ENCODE measurements at regions not wholly inside any gene's neighbourhood (a gene's known extent, or its start where the extent isn't known, plus 50 kb on each side); places are given as distances from the start of the nearest gene placed in this dataset. TPM values are rescaled to one million over a fixed set of nuclear protein-coding genes. Genes with fewer than 3 reads are reported as not detected.
A peak's percentile ranks its signal among the peaks of the same experiment; 100 is the strongest.

DNA sequence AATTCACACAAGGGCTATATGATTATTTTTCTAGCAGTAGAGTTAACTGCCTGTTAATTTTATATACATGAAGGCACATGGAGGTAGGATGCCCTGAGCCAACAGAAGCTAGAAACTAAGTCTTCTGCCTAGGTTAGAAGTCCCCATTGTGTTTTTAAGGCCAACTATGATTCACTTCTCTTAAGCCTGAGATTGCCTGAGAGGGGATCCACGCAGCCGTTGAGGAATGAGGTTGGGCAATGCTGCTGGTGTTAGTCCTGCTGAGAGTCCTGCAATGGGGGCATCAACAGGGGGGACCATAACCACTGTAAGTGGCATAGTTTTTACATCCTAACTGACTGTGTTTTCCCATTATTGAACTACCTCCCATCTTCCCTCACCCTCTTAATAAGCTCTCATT lies 60.1 kb upstream of the PFN2 start:
- H3K4me3 ChIP-seq: no peak overlapping the region
- in situ Hi-C loops (cut with MboI): no loop called here
- no peaks in the 10 kb centered on the region for H3K9me2 ChIP-seq (ENCODE audit: insufficient read depth)
- H3K4me2 ChIP-seq (ENCODE audit: unreplicated experiment): no peak overlapping the region
- H3K36me3 ChIP-seq (ENCODE audit: low read depth): no peaks in the 10 kb centered on the region
- H3F3A ChIP-seq (ENCODE audit: insufficient read depth): no peaks in the 10 kb centered on the region
- H4K20me1 ChIP-seq (ENCODE audit: insufficient read depth): no peaks in the 10 kb centered on the region
- H2AFZ ChIP-seq: no peak overlapping the region
- H3K27ac ChIP-seq: no peak overlapping the region
- TF ChIP-seq EZH2phosphoT487 (IDR thresholded peaks at IDR 0.05; ENCODE audit: insufficient read depth, low read depth): no peak
- no peak for TF ChIP-seq EZH2 (IDR thresholded peaks at IDR 0.05; ENCODE audit: insufficient read depth, poor library complexity, severe bottlenecking)
- 62 to 70% methylated on average over 2 of the region's 2 CpGs for whole genome bisulfite sequencing, 2 experiments (ENCODE audit: low coverage in 1 of 2, low lambda C conversion rate in 2 of 2, missing lambda C conversion rate in 2 of 2)
- H3K27me3 ChIP-seq (replicated peaks; ENCODE audit: insufficient read depth): no peaks in the 10 kb centered on the region
- DNase-seq: peak; percentile 40
- H3K9ac ChIP-seq: no peak overlapping the region
- H3K4me1 ChIP-seq (ENCODE audit: insufficient read depth): no peaks in the 10 kb centered on the region
- no peaks in the 10 kb centered on the region for H3K79me2 ChIP-seq (ENCODE audit: insufficient read depth)
- no peaks in the 10 kb centered on the region for H3K9me3 ChIP-seq (ENCODE audit: low read depth)

DNA sequence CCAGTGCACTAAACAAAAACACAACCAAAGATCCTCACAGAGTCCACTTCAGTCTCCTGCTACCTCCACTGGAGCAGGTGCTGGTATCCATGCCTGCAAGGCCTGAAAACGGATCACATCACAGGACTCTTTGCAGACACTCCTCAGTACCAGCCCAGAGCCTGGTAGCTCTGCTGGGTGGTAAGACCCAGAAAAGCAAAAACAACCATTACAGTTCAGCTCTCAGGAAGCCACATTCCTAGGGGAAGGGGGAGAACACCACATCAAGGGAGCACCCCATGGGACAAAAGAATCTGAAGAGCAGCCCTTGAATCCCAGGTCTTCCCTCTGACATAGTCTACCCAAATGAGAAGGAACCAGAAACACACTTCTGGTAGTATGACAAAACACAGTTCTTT lies 52.5 kb upstream of the PFN2 start:
- Histone ChIP-seq H3K4me2 (ENCODE audit: unreplicated experiment) (no peak overlapping the region), H3K36me3 (ENCODE audit: low read depth) (no peaks in the 10 kb centered on the region), H3K4me3 (no peak overlapping the region), H3K79me2 (ENCODE audit: insufficient read depth) (no peaks in the 10 kb centered on the region), H3K9me3 (ENCODE audit: low read depth) (no peaks in the 10 kb centered on the region), H3F3A (ENCODE audit: insufficient read depth) (peaks cover 8% of the 10 kb centered on the region), H3K9me2 (ENCODE audit: insufficient read depth) (no peaks in the 10 kb centered on the region), H4K20me1 (ENCODE audit: insufficient read depth) (no peaks in the 10 kb centered on the region), H2AFZ (no peak overlapping the region), H3K4me1 (ENCODE audit: insufficient read depth) (peaks cover 4% of the 10 kb centered on the region), H3K27me3 (replicated peaks; ENCODE audit: insufficient read depth) (no peaks in the 10 kb centered on the region), H3K27ac (no peak overlapping the region), H3K9ac (no peak overlapping the region)
- no peak for DNase-seq
- WGBS, 2 experiments (ENCODE audit: low coverage in 1 of 2, low lambda C conversion rate in 2 of 2, missing lambda C conversion rate in 2 of 2): 7 to 19% methylated on average over 1 of the region's 1 CpG
- TF ChIP-seq EZH2phosphoT487 (IDR thresholded peaks at IDR 0.05; ENCODE audit: insufficient read depth, low read depth) (no peak), EZH2 (IDR thresholded peaks at IDR 0.05; ENCODE audit: insufficient read depth, poor library complexity, severe bottlenecking) (no peak)
- in situ Hi-C loops (cut with MboI): no loop called here

DNA sequence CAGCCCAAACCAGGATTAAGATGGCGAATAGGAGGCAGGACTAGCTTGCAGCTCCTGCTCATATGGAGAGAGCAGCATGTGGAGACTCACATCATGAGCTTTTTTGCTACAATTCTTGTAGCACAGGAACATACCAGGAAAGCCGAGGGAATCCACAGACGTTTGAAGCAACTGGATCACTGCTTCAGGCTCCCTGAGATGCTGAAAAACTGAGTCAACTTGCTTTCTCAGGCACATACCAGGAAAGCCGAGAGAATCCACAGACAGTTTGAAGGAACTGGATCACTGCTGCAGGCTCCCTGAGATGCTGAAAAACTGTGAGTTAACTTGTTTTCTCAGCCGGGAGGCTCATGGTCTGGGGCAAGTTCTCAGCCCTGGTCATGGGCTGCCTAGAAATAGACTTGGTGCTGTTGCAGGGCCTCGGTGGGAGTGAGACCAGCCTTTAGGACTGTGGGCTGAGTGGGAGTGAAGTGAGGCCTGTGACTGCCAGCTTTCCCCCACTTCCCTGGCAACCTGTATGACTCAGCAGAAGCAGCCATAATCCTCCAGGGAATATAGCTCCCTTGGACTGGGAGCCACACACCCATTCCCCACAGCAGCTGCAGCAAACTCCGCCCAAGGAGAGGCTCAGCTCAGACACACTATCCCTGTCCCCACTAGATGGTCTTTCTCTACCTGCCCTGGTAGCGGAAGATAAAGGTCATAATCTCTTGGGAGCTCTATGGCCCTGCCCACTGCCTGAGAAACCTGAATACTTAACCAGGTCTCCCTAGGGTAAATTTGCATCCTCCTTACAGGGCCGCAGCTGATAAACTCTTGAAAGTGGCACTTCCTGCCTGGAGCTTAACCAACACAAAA lies 51.9 kb upstream of the PFN2 start:
- H3K4me3 ChIP-seq: no peak overlapping the region
- no peak overlapping the region for H3K9ac ChIP-seq
- DNase-seq: peak; percentile 43
- no peak overlapping the region for H2AFZ ChIP-seq
- no peaks in the 10 kb centered on the region for H3K36me3 ChIP-seq (ENCODE audit: low read depth)
- in situ Hi-C loops (cut with MboI): no loop called here
- TF ChIP-seq EZH2phosphoT487 (IDR thresholded peaks at IDR 0.05; ENCODE audit: insufficient read depth, low read depth) (no peak), EZH2 (IDR thresholded peaks at IDR 0.05; ENCODE audit: insufficient read depth, poor library complexity, severe bottlenecking) (no peak)
- WGBS, 2 experiments (ENCODE audit: low coverage in 1 of 2, low lambda C conversion rate in 2 of 2, missing lambda C conversion rate in 2 of 2): 85 to 86% methylated on average over 9 of the region's 9 CpGs
- H3K4me1 ChIP-seq (ENCODE audit: insufficient read depth): peaks cover 4% of the 10 kb centered on the region
- H3K9me2 ChIP-seq (ENCODE audit: insufficient read depth): no peaks in the 10 kb centered on the region
- H3K4me2 ChIP-seq (ENCODE audit: unreplicated experiment): no peak overlapping the region
- H3K27me3 ChIP-seq (replicated peaks; ENCODE audit: insufficient read depth): no peaks in the 10 kb centered on the region
- H3K9me3 ChIP-seq (ENCODE audit: low read depth): no peaks in the 10 kb centered on the region
- no peaks in the 10 kb centered on the region for H4K20me1 ChIP-seq (ENCODE audit: insufficient read depth)
- no peak overlapping the region for H3K27ac ChIP-seq
- H3K79me2 ChIP-seq (ENCODE audit: insufficient read depth): no peaks in the 10 kb centered on the region
- H3F3A ChIP-seq (ENCODE audit: insufficient read depth): peaks cover 8% of the 10 kb centered on the region

DNA sequence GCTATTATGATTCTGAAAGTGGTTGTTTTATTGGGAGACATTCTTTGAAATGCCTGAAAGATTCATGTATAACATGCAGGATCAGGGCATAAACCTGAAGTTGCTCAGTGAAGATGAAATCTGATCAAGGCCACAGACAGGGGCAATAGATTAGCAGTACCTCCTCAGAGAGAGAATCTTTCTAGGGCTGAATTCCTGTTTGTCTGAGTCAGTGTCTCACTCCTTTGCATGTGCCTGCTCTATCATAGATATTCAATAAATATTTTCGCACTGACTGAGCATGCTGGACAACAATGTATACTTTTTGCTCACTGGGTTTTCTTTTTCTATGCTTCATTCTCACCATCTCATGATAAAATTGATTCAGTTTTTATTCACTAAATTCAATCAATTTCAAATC lies 49.8 kb upstream of the PFN2 start:
- Histone ChIP-seq H3K27me3 (replicated peaks; ENCODE audit: insufficient read depth) (no peaks in the 10 kb centered on the region), H3K4me1 (ENCODE audit: insufficient read depth) (peaks cover 4% of the 10 kb centered on the region), H3K36me3 (ENCODE audit: low read depth) (no peaks in the 10 kb centered on the region), H3K9ac (no peak overlapping the region), H3K79me2 (ENCODE audit: insufficient read depth) (no peaks in the 10 kb centered on the region), H3K4me2 (ENCODE audit: unreplicated experiment) (peak overlapping the region; percentile 63), H3K27ac (0 out of 2 replicates have a peak overlapping the region, but pooled peaks have one; percentile 23), H3K9me2 (ENCODE audit: insufficient read depth) (no peaks in the 10 kb centered on the region), H3K4me3 (no peak overlapping the region), H3K9me3 (ENCODE audit: low read depth) (no peaks in the 10 kb centered on the region), H4K20me1 (ENCODE audit: insufficient read depth) (no peaks in the 10 kb centered on the region), H2AFZ (no peak overlapping the region), H3F3A (ENCODE audit: insufficient read depth) (peaks cover 8% of the 10 kb centered on the region)
- WGBS, 2 experiments (ENCODE audit: low coverage in 1 of 2, low lambda C conversion rate in 2 of 2, missing lambda C conversion rate in 2 of 2): 52 to 66% methylated on average over 1 of the region's 1 CpG
- in situ Hi-C loops (cut with MboI): no loop called here
- TF ChIP-seq EZH2 (IDR thresholded peaks at IDR 0.05; ENCODE audit: insufficient read depth, poor library complexity, severe bottlenecking) (no peak), EZH2phosphoT487 (IDR thresholded peaks at IDR 0.05; ENCODE audit: insufficient read depth, low read depth) (no peak)
- DNase-seq: peak; percentile 73

Small RNAs in the stretch of these regions (small RNA-seq; reads per million reads assigned to genes)
- gene RF00004 (ENCODE audit: low read depth, low replicate concordance): not detected
- not detected for gene RPL32P9 (ENCODE audit: low read depth, low replicate concordance)
